Natural killer cell (primary cell): ENCODE measurements at regions not wholly inside any gene's neighbourhood (a gene's known extent, or its start where the extent isn't known, plus 50 kb on each side); places are given as distances from the start of the nearest gene placed in this dataset.

ENCODE experiments used
- ATAC-seq, 3 donors: fragments of 150-1000 bp in 2 of 3; fragments of 200-7000 bp in 1 of 3; cut with Tn5 transposase; 1 replicate in 1 of 3; 2 replicates in 2 of 3; pipeline ENCODE4 v1.10.0; 2021; ENCODE audit warnings: mild to moderate bottlenecking in 2 of 3, moderate library complexity in 2 of 3
- DNase-seq, 2 donors: peaks; one replicate each; pipeline versions ENCODE4 v3.0.0 to v3.0.0-alpha.2; 2013 to 2021; ENCODE audit warnings: mixed read lengths in 1 of 2
- H3K27ac ChIP-seq: one replicate; pipeline ENCODE4 v1.5.1; 2013; ENCODE audit warnings: mild to moderate bottlenecking, low read length
- H3K27me3 ChIP-seq: one replicate; pipeline ENCODE4 v1.6.1; 2013; ENCODE audit warnings: low read length; ENCODE audit not compliant: control insufficient read depth, insufficient read depth
- H3K36me3 ChIP-seq: one replicate; pipeline ENCODE4 v1.6.1; 2013; ENCODE audit warnings: low read length; ENCODE audit not compliant: control insufficient read depth, insufficient read depth
- H3K4me1 ChIP-seq: one replicate; pipeline ENCODE4 v1.6.1; 2013; ENCODE audit warnings: low read length; ENCODE audit not compliant: control insufficient read depth, insufficient read depth
- H3K4me3 ChIP-seq: one replicate; pipeline ENCODE4 v1.5.1; 2013; ENCODE audit warnings: low read length
- H3K9me3 ChIP-seq: one replicate; pipeline ENCODE4 v1.6.1; 2013; ENCODE audit warnings: low read length; ENCODE audit not compliant: control insufficient read depth, insufficient read depth
- H3K27ac Mint-ChIP-seq, 2 donors: one replicate each; pipeline ENCODE4 v1.8.0; 2022; ENCODE audit warnings: mild to moderate bottlenecking in 2 of 2, mixed read lengths in 2 of 2, moderate library complexity in 1 of 2
- H3K27me3 Mint-ChIP-seq, 2 donors: one replicate each; pipeline ENCODE4 v1.8.0; 2022; ENCODE audit warnings: low read depth in 2 of 2, mixed read lengths in 2 of 2
- H3K36me3 Mint-ChIP-seq: one replicate; pipeline ENCODE4 v1.8.0; 2022; ENCODE audit warnings: mixed read lengths
- H3K4me1 Mint-ChIP-seq, 2 donors: one replicate each; pipeline ENCODE4 v1.8.0; 2022; ENCODE audit warnings: mixed read lengths in 2 of 2
- H3K4me3 Mint-ChIP-seq: one replicate; pipeline ENCODE4 v1.8.0; 2022; ENCODE audit warnings: mild to moderate bottlenecking, moderate library complexity, mixed read lengths
- H3K9me3 Mint-ChIP-seq, 2 donors: one replicate each; pipeline ENCODE4 v1.8.0; 2022; ENCODE audit warnings: mixed read lengths in 2 of 2
- WGBS: methylation state at CpG from one replicate; pipeline ENCODE4 v1.1.7; 2013; ENCODE audit warnings: missing lambda C conversion rate; ENCODE audit not compliant: insufficient coverage; 5-methylcytosine and 5-hydroxymethylcytosine counted together
- intact Hi-C: fragments of 100-400 bp; cut with micrococcal nuclease; formaldehyde crosslinking; loops from one replicate; pipeline ENCODE4 v1.14.2; 2022
- TF ChIP-seq, protein P1 (sequence below): fragments of 200-600 bp; IDR thresholded peaks from one replicate; pipeline ENCODE4 v1.8.0; 2022; ENCODE audit warnings: antibody characterized with exemption

DNA sequence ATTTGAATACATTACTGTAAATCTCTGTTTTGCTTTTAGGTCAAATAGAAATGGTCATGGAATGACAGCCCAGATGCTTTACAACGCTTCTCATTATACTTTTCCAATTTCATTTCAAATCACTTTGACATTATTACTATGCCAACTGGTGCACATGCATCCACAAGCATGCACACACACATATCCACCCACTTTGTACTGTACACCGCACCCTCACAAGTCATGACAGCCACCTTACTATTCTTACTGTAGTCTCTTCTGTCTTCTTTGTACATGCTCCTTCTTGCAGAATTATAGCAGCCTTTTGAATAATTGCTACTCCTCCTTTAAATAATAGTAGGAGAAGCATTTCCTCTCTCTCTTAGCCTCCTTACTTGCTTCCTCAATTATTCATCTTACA is 1361.4 kb downstream of the ROBO1 start:
- H3K9me3 ChIP-seq: no peaks in the 10 kb centered on the region
- no peaks in the 10 kb centered on the region for H3K36me3 ChIP-seq
- no peak overlapping the region for H3K27ac ChIP-seq
- DNase-seq (no peak), ATAC-seq (no peak)
- TF ChIP-seq, protein P1, sequence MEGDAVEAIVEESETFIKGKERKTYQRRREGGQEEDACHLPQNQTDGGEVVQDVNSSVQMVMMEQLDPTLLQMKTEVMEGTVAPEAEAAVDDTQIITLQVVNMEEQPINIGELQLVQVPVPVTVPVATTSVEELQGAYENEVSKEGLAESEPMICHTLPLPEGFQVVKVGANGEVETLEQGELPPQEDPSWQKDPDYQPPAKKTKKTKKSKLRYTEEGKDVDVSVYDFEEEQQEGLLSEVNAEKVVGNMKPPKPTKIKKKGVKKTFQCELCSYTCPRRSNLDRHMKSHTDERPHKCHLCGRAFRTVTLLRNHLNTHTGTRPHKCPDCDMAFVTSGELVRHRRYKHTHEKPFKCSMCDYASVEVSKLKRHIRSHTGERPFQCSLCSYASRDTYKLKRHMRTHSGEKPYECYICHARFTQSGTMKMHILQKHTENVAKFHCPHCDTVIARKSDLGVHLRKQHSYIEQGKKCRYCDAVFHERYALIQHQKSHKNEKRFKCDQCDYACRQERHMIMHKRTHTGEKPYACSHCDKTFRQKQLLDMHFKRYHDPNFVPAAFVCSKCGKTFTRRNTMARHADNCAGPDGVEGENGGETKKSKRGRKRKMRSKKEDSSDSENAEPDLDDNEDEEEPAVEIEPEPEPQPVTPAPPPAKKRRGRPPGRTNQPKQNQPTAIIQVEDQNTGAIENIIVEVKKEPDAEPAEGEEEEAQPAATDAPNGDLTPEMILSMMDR: no peak
- WGBS: 83% methylated on average over 2 of the region's 2 CpGs
- intact Hi-C loops: no loop called here
- H3K4me1 ChIP-seq: no peaks in the 10 kb centered on the region
- no peaks in the 10 kb centered on the region for H3K27me3 ChIP-seq
- Mint-ChIP-seq H3K27me3 (no peaks in the 10 kb centered on the region), H3K4me3 (no peak overlapping the region), H3K9me3 (peaks cover 0 to 7% of the 10 kb centered on the region in 2 donors), H3K27ac (no peak overlapping the region), H3K36me3 (no peaks in the 10 kb centered on the region), H3K4me1 (no peaks in the 10 kb centered on the region)
- no peak overlapping the region for H3K4me3 ChIP-seq

DNA sequence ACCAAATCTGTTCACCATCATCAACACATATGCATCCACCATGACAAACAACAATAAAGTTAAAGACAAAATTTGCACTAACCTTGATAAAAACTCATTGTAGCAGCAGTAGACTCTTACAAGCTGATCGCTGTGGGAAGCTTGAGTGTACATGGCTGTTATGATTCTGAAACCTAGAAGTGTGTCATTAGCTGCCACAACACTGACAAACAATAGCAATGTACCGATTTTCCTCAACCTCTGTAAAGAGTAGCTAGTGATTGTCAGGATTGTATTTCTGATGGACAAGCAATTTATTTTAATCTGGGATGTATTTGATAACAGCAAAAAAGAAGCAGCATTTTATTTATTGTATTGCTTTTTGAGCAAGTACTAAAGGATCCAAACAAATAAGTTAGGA is 1357.7 kb downstream of the ROBO1 start:
- no peak for DNase-seq

DNA sequence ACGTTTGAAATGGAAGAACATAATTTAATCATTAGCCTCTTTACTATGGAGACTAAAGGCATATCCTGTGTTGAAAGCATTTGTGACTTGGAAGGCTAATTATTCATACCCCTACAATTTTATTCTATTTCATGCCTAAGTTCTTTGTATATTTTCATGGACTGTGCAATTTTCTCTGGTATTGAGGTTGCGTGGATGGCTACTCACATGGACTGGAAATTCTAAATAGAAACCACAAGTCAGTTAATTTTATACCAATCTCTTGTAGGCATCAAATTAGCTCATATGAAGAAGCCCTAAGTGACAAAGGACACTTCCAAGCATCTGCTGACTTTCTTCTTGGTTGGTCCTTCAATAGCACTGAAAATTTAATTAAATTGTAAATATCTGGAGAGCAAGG is 1353.5 kb downstream of the ROBO1 start:
- WGBS: 100% methylated on average over 1 of the region's 2 CpGs
- Mint-ChIP-seq H3K4me3 (no peak overlapping the region), H3K27me3 (no peaks in the 10 kb centered on the region), H3K4me1 (no peaks in the 10 kb centered on the region), H3K36me3 (no peaks in the 10 kb centered on the region), H3K9me3 (peaks cover 3% of the 10 kb centered on the region in 2 donors), H3K27ac (no peak overlapping the region)
- Histone ChIP-seq H3K4me3 (no peak overlapping the region), H3K27ac (no peak overlapping the region), H3K27me3 (no peaks in the 10 kb centered on the region), H3K4me1 (no peaks in the 10 kb centered on the region), H3K36me3 (no peaks in the 10 kb centered on the region), H3K9me3 (no peaks in the 10 kb centered on the region)
- intact Hi-C loops: no loop called here
- TF ChIP-seq, protein P1: no peak
- ATAC-seq (no peak), DNase-seq (no peak)

More for the DNA sequence above, 1357.7 kb downstream of the ROBO1 start:
- Mint-ChIP-seq H3K4me3 (no peak overlapping the region), H3K4me1 (no peaks in the 10 kb centered on the region), H3K27me3 (no peaks in the 10 kb centered on the region), H3K27ac (no peak overlapping the region), H3K9me3 (peaks cover 0 to 3% of the 10 kb centered on the region in 2 donors), H3K36me3 (no peaks in the 10 kb centered on the region)
- Histone ChIP-seq H3K4me3 (no peak overlapping the region), H3K27ac (no peak overlapping the region), H3K36me3 (no peaks in the 10 kb centered on the region), H3K9me3 (no peaks in the 10 kb centered on the region), H3K27me3 (no peaks in the 10 kb centered on the region), H3K4me1 (no peaks in the 10 kb centered on the region)
- TF ChIP-seq, protein P1: no peak
- ATAC-seq: no peak
- intact Hi-C loops: no loop called here
- 91% methylated on average over 1 of the region's 2 CpGs for WGBS

DNA sequence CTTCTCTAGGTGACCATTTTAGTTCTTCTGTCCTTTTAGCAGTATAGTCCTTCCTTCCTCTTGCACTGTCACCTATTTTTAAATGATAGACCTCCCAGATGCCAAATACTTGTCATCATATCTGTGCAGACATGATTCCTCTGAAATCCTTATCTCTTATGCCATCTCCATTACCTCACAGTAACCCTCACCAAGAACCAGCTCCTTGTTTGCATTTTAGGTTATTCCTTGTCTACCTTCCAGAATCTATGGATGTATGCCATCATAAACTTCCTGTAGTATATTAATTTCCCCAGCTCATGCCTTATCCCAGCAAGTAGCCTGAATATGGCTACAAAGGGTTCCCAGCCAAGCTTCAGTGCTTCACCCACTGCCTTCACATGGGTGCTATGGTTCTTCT is 1347.2 kb downstream of the ROBO1 start:
- TF ChIP-seq, protein P1: no peak
- Histone ChIP-seq H3K9me3 (no peaks in the 10 kb centered on the region), H3K27ac (no peak overlapping the region), H3K4me1 (no peaks in the 10 kb centered on the region), H3K27me3 (no peaks in the 10 kb centered on the region), H3K36me3 (no peaks in the 10 kb centered on the region), H3K4me3 (no peak overlapping the region)
- H3K27ac Mint-ChIP-seq: no peak overlapping the region
- DNase-seq (no peak), ATAC-seq (no peak)
- no peaks in the 10 kb centered on the region for H3K4me1 Mint-ChIP-seq
- peaks cover 7 to 13% of the 10 kb centered on the region in 2 donors for H3K9me3 Mint-ChIP-seq
- H3K4me3 Mint-ChIP-seq: no peak overlapping the region
- no peaks in the 10 kb centered on the region for H3K36me3 Mint-ChIP-seq
- no peaks in the 10 kb centered on the region for H3K27me3 Mint-ChIP-seq
- intact Hi-C loops: no loop called here
